ENCODE measurements at regions not wholly inside any gene's neighbourhood (a gene's known extent, or its start where the extent isn't known, plus 50 kb on each side); places are given as distances from the start of the nearest gene placed in this dataset.

DNA sequence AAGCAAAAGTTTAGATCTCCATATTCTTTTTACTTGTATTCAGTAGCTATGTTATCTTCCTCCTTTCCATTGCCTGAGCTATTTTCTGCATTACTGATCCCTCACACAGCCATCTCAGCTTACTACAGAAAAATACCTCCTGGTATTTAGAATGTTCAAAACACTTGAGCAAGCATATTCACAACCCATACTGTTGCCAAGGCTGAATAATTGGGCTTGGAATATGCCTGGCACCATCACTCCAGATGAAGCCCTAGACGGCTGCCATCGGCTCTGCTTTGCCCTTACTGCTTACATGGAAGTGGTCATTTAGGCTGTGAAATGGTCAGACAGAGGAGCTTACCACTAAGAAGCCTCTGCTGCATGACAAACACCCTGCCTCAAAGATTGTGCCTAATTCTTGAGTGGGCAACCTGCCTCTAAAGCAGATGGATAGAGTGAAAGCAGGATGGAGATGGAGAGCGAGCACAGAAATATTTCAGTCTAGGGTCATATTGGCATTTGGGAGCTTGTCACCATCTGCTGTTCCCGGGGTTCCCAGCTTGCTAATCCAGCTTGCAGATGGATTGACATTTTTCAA is 92.5 kb upstream of the TAS2R1 start (continued):
- TF ChIP-seq, protein P1, sequence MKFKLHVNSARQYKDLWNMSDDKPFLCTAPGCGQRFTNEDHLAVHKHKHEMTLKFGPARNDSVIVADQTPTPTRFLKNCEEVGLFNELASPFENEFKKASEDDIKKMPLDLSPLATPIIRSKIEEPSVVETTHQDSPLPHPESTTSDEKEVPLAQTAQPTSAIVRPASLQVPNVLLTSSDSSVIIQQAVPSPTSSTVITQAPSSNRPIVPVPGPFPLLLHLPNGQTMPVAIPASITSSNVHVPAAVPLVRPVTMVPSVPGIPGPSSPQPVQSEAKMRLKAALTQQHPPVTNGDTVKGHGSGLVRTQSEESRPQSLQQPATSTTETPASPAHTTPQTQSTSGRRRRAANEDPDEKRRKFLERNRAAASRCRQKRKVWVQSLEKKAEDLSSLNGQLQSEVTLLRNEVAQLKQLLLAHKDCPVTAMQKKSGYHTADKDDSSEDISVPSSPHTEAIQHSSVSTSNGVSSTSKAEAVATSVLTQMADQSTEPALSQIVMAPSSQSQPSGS (IDR thresholded peaks at IDR 0.05; ENCODE audit: low read length): no peak
- no peak for TF ChIP-seq POU5F1 (IDR thresholded peaks at IDR 0.05; ENCODE audit: low read depth, low read length)
